Activated T-helper 2 cell treated with anti-CD3 and anti-CD28 coated beads, Interferon-gamma antibody, Interleukin-2, Interleukin-4, amounts not matched to agents 10 μg/mL and 5 μg/mL and 100 μg/mL, durations not matched to agents 14 hours and 24 hours and 36 hours (primary cell): ENCODE measurements at regions not wholly inside any gene's neighbourhood (a gene's known extent, or its start where the extent isn't known, plus 50 kb on each side); places are given as distances from the start of the nearest gene placed in this dataset.

Experiments used
- DNase-seq: peaks from one replicate; pipeline ENCODE4 v3.0.0; 2021; ENCODE audit warnings: low spot score
- H3K27ac Mint-ChIP-seq: one replicate; pipeline ENCODE4 v1.8.0; 2021; ENCODE audit warnings: mixed read lengths
- H3K27me3 Mint-ChIP-seq: one replicate; pipeline ENCODE4 v1.8.0; 2021; ENCODE audit warnings: low read depth, mixed read lengths
- H3K36me3 Mint-ChIP-seq: one replicate; pipeline ENCODE4 v1.8.0; 2021; ENCODE audit warnings: low read depth, mixed read lengths
- H3K4me1 Mint-ChIP-seq: one replicate; pipeline ENCODE4 v1.8.0; 2021; ENCODE audit warnings: low read depth, mixed read lengths
- H3K4me3 Mint-ChIP-seq: one replicate; pipeline ENCODE4 v1.8.0; 2021; ENCODE audit warnings: low read depth, mild to moderate bottlenecking, moderate library complexity, mixed read lengths
- H3K9me3 Mint-ChIP-seq: one replicate; pipeline ENCODE4 v1.8.0; 2021; ENCODE audit warnings: mixed read lengths
- intact Hi-C: fragments of 100-400 bp; cut with micrococcal nuclease; formaldehyde crosslinking; loops from one replicate; pipeline ENCODE4 v1.15.1; 2023

GRCh38 chr2:40592218-40592617 is 140.3 kb upstream of the SLC8A1 start:
- no peaks in the 10 kb centered on the region for H3K36me3 Mint-ChIP-seq
- DNase-seq, result no peak
- H3K27ac Mint-ChIP-seq, result no peak overlapping the region
- no peaks in the 10 kb centered on the region for H3K4me1 Mint-ChIP-seq
- intact Hi-C loops, result no loop called here
- H3K4me3 Mint-ChIP-seq, result no peak overlapping the region
- H3K27me3 Mint-ChIP-seq, result no peaks in the 10 kb centered on the region
- H3K9me3 Mint-ChIP-seq, result no peaks in the 10 kb centered on the region

- Mint-ChIP-seq H3K4me3 (no peak overlapping the region), H3K9me3 (no peaks in the 10 kb centered on the region), H3K27me3 (no peaks in the 10 kb centered on the region), H3K4me1 (no peaks in the 10 kb centered on the region), H3K36me3 (no peaks in the 10 kb centered on the region), H3K27ac (no peak overlapping the region)
- intact Hi-C loops, result no loop called here
- DNase-seq, result no peak
Measured at GRCh38 chr2:40606862-40607261, 155.0 kb upstream of the SLC8A1 start.

- intact Hi-C loops, result no loop called here
- H3K27ac Mint-ChIP-seq, result no peak overlapping the region
- no peaks in the 10 kb centered on the region for H3K9me3 Mint-ChIP-seq
- H3K4me1 Mint-ChIP-seq, result no peaks in the 10 kb centered on the region
- DNase-seq, result no peak
- H3K36me3 Mint-ChIP-seq, result no peaks in the 10 kb centered on the region
- H3K4me3 Mint-ChIP-seq, result no peak overlapping the region
- H3K27me3 Mint-ChIP-seq, result no peaks in the 10 kb centered on the region
Measured at GRCh38 chr2:40611196-40611595, 159.3 kb upstream of the SLC8A1 start.

GRCh38 chr2:40625849-40626248 is 174.0 kb upstream of the SLC8A1 start:
- Mint-ChIP-seq H3K9me3 (no peaks in the 10 kb centered on the region), H3K4me3 (no peak overlapping the region), H3K36me3 (no peaks in the 10 kb centered on the region), H3K27ac (no peak overlapping the region), H3K4me1 (no peaks in the 10 kb centered on the region), H3K27me3 (no peaks in the 10 kb centered on the region)
- no peak for DNase-seq
- intact Hi-C loops, result no loop called here

- no peaks in the 10 kb centered on the region for H3K36me3 Mint-ChIP-seq
Measured at GRCh38 chr2:40628556-40628955, 176.7 kb upstream of the SLC8A1 start.

GRCh38 chr2:40629768-40630434 is 178.0 kb upstream of the SLC8A1 start:
- Mint-ChIP-seq H3K27me3 (no peaks in the 10 kb centered on the region), H3K9me3 (no peaks in the 10 kb centered on the region), H3K27ac (no peak overlapping the region), H3K4me1 (no peaks in the 10 kb centered on the region), H3K4me3 (no peak overlapping the region), H3K36me3 (no peaks in the 10 kb centered on the region)
- no peak for DNase-seq
- intact Hi-C loops, result no loop called here

More at GRCh38 chr2:40628556-40628955, 176.7 kb upstream of the SLC8A1 start:
- Mint-ChIP-seq H3K4me1 (no peaks in the 10 kb centered on the region), H3K9me3 (no peaks in the 10 kb centered on the region), H3K27ac (no peak overlapping the region), H3K4me3 (no peak overlapping the region), H3K27me3 (no peaks in the 10 kb centered on the region)
- DNase-seq, result no peak
- intact Hi-C loops, result no loop called here

GRCh38 chr2:40639320-40639719 is 187.4 kb upstream of the SLC8A1 start:
- H3K36me3 Mint-ChIP-seq, result no peaks in the 10 kb centered on the region
- intact Hi-C loops, result no loop called here
- H3K27me3 Mint-ChIP-seq, result no peaks in the 10 kb centered on the region
- H3K9me3 Mint-ChIP-seq, result no peaks in the 10 kb centered on the region
- H3K4me3 Mint-ChIP-seq, result no peak overlapping the region
- H3K4me1 Mint-ChIP-seq, result no peaks in the 10 kb centered on the region
- DNase-seq, result no peak
- no peak overlapping the region for H3K27ac Mint-ChIP-seq

- Mint-ChIP-seq H3K27me3 (no peaks in the 10 kb centered on the region), H3K9me3 (peaks cover 4% of the 10 kb centered on the region), H3K4me3 (no peak overlapping the region), H3K36me3 (no peaks in the 10 kb centered on the region), H3K27ac (no peak overlapping the region), H3K4me1 (no peaks in the 10 kb centered on the region)
- intact Hi-C loops, result loop anchor here (5.0 kb wide), 1 partner anchor 325 kb away; no protein-coding TSS in a partner anchor
- DNase-seq, result no peak
Measured at GRCh38 chr2:40642237-40642636, 190.3 kb upstream of the SLC8A1 start.

- intact Hi-C loops, result loop anchor here (5.0 kb wide), 1 partner anchor 325 kb away; no protein-coding TSS in a partner anchor
- Mint-ChIP-seq H3K4me1 (no peaks in the 10 kb centered on the region), H3K27me3 (no peaks in the 10 kb centered on the region), H3K4me3 (no peak overlapping the region), H3K27ac (no peak overlapping the region), H3K36me3 (no peaks in the 10 kb centered on the region), H3K9me3 (peaks cover 4% of the 10 kb centered on the region)
- DNase-seq, result no peak
Measured at GRCh38 chr2:40642726-40643125, 190.8 kb upstream of the SLC8A1 start.

GRCh38 chr2:40646642-40647041 is 194.8 kb upstream of the SLC8A1 start:
- intact Hi-C loops, result no loop called here
- Mint-ChIP-seq H3K4me1 (no peaks in the 10 kb centered on the region), H3K4me3 (no peak overlapping the region), H3K27ac (no peak overlapping the region), H3K9me3 (peaks cover 4% of the 10 kb centered on the region), H3K27me3 (no peaks in the 10 kb centered on the region), H3K36me3 (no peaks in the 10 kb centered on the region)
- no peak for DNase-seq

GRCh38 chr2:40652155-40652554 is 200.3 kb upstream of the SLC8A1 start:
- no peaks in the 10 kb centered on the region for H3K36me3 Mint-ChIP-seq
- H3K27me3 Mint-ChIP-seq, result no peaks in the 10 kb centered on the region
- DNase-seq, result no peak
- intact Hi-C loops, result no loop called here
- no peak overlapping the region for H3K27ac Mint-ChIP-seq
- no peaks in the 10 kb centered on the region for H3K4me1 Mint-ChIP-seq
- no peaks in the 10 kb centered on the region for H3K9me3 Mint-ChIP-seq
- H3K4me3 Mint-ChIP-seq, result no peak overlapping the region

GRCh38 chr2:40653829-40654228 is 201.9 kb upstream of the SLC8A1 start:
- no peak overlapping the region for H3K27ac Mint-ChIP-seq
- intact Hi-C loops, result no loop called here
- DNase-seq, result no peak
- H3K36me3 Mint-ChIP-seq, result no peaks in the 10 kb centered on the region
- H3K27me3 Mint-ChIP-seq, result no peaks in the 10 kb centered on the region
- no peak overlapping the region for H3K4me3 Mint-ChIP-seq
- H3K9me3 Mint-ChIP-seq, result no peaks in the 10 kb centered on the region
- no peaks in the 10 kb centered on the region for H3K4me1 Mint-ChIP-seq

- H3K4me1 Mint-ChIP-seq, result no peaks in the 10 kb centered on the region
- no peaks in the 10 kb centered on the region for H3K9me3 Mint-ChIP-seq
- H3K27me3 Mint-ChIP-seq, result no peaks in the 10 kb centered on the region
- no peak overlapping the region for H3K4me3 Mint-ChIP-seq
- H3K27ac Mint-ChIP-seq, result no peak overlapping the region
- intact Hi-C loops, result no loop called here
- no peak for DNase-seq
- no peaks in the 10 kb centered on the region for H3K36me3 Mint-ChIP-seq
Measured at GRCh38 chr2:40654346-40654745, 202.5 kb upstream of the SLC8A1 start.

GRCh38 chr2:40658941-40659340 is 207.1 kb upstream of the SLC8A1 start:
- H3K4me1 Mint-ChIP-seq, result no peaks in the 10 kb centered on the region
- H3K27me3 Mint-ChIP-seq, result no peaks in the 10 kb centered on the region
- no peak overlapping the region for H3K4me3 Mint-ChIP-seq
- H3K27ac Mint-ChIP-seq, result no peak overlapping the region
- no peaks in the 10 kb centered on the region for H3K9me3 Mint-ChIP-seq
- intact Hi-C loops, result no loop called here
- H3K36me3 Mint-ChIP-seq, result no peaks in the 10 kb centered on the region
- no peak for DNase-seq
